Right cardiac atrium (tissue), 5 donors: ENCODE measurements at regions not wholly inside any gene's neighbourhood (a gene's known extent, or its start where the extent isn't known, plus 50 kb on each side); places are given as distances from the start of the nearest gene placed in this dataset.

Experiments used
- ATAC-seq, 2 donors: fragments of 200-7000 bp; cut with Tn5 transposase; one replicate each; pipeline versions ENCODE4 v1.8.0 to v1.9.1; 2020; ENCODE audit warnings: moderate library complexity in 2 of 2, mild to moderate bottlenecking in 1 of 2
- DNase-seq, 3 donors: peaks; one replicate each; pipeline ENCODE4 v3.0.0-alpha.2; 2020
- H3K27ac ChIP-seq: one replicate; pipeline ENCODE4 v1.5.1; 2013; ENCODE audit warnings: mild to moderate bottlenecking, low read length, control low read depth, moderate library complexity
- H3K27me3 ChIP-seq: one replicate; pipeline ENCODE4 v1.6.1; 2013; ENCODE audit not compliant: control insufficient read depth, insufficient read depth
- H3K4me1 ChIP-seq: one replicate; pipeline ENCODE4 v1.6.1; 2013; ENCODE audit warnings: low read length; ENCODE audit not compliant: control insufficient read depth, insufficient read depth
- H3K4me3 ChIP-seq: one replicate; pipeline ENCODE4 v1.5.1; 2013; ENCODE audit warnings: low read length, control low read depth
- H3K9me3 ChIP-seq: one replicate; pipeline ENCODE4 v1.6.1; 2013; ENCODE audit warnings: low read length; ENCODE audit not compliant: control insufficient read depth
- WGBS: extraction: QIAGEN DNeasy Blood & Tissue Kit; methylation state at CpG from one replicate; pipeline ENCODE4 v1.1.7; 2013; 5-methylcytosine and 5-hydroxymethylcytosine counted together
- intact Hi-C, 4 donors: fragments of 100-400 bp; cut with DNase I; formaldehyde crosslinking; loops; one replicate each; pipeline versions ENCODE4 v1.11.0 to v1.14.0; 2022 to 2023
- donor health status: healthy with polysubstance abuse.
- donor health status: DM: no; HTN: yes; CAD: no.
- donor health status: DM: no; HTN: no; CAD: no.
- donor health status: DM: no; HTN: yes; CAD: no; lungs with severe emphysema.
- donor health status: DM: yes; HTN: yes; CAD: no.

DNA sequence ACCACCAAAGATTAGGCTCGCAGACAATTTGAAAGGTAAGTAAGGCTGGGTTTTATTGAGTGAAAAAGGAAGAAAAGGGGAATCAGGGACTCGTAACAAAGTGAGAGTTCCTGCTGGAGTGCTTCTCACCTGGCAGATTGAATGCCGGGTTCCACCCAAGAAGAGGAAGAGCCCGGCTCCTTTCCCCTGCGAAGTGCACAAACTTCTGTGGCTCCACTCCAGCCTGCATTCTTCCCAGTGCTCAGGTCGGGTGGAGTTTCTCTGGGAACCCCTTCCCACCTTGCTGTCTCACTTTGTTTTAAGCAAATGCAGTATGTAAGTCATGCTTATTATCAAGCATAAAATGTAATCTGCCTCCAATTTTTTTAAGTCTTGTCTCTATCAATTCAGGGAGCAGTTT lies 87.1 kb upstream of the TMEM106B start:
- H3K4me1 ChIP-seq: no peaks in the 10 kb centered on the region
- H3K9me3 ChIP-seq: no peaks in the 10 kb centered on the region
- H3K27me3 ChIP-seq: no peaks in the 10 kb centered on the region
- no peak for DNase-seq
- no peak for ATAC-seq
- H3K27ac ChIP-seq: no peak overlapping the region
- H3K4me3 ChIP-seq: no peak overlapping the region
- 70% methylated on average over 6 of the region's 6 CpGs for WGBS
- intact Hi-C loops: no loop called here

DNA sequence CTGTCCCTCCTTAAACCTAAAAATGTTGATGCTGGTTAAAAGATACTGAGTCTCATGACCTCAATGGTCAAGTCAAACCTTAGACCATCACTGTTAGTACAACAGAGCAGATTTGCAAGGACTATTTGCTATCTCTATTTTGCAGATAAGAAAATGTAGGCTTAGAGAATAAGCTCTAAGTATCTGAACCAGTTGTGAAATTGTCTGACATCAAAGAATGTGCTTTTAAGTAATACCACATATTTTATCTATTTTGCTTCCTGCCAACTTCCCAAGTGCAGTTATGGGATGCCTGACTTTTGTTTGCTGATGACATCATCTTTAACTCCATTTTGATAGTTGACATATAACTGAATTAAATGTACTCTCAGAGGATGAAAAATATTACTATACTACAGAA lies 83.6 kb upstream of the TMEM106B start:
- H3K9me3 ChIP-seq: no peaks in the 10 kb centered on the region
- H3K27me3 ChIP-seq: no peaks in the 10 kb centered on the region
- H3K4me3 ChIP-seq: no peak overlapping the region
- intact Hi-C loops: no loop called here
- ATAC-seq: no peak
- H3K4me1 ChIP-seq: no peaks in the 10 kb centered on the region
- no peak for DNase-seq
- H3K27ac ChIP-seq: no peak overlapping the region

DNA sequence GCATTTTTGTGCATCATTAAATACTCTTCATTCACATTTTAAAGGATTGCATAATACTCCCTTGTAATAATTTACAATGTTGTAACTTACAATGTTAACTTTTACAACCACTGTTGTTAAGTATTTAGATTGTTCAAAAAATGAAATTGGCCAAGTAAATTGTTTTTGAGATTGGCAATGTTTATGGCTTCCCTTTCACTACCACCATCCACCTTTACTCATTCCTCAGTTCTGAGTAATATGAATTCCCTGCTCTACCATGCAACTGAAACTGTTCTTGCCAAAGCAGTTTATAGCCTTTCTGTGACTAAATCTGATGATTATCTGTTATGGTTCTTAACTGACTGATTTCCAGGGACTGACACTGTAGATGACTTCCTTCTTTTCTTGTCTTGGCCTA lies 80.5 kb upstream of the TMEM106B start:
- no peak for ATAC-seq

DNA sequence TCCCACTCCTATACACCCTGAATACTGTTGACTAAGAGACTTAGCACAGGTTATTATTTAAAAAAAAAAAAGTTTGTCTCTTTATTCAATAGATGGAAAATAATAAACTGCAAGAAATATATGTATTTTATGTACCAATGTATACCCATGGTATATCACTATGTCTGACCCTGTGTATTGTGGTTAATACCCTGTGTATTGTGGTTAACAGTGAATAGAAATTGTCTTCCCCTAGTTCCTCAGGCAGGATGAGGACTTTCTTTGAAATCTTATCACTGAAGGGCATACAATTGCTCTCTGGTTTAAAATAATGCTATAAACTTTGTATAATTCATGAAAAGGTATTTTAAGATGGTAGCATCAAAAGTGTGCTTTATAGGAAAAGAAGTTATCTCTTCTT lies 80.0 kb upstream of the TMEM106B start:
- Histone ChIP-seq H3K4me1 (no peaks in the 10 kb centered on the region), H3K4me3 (no peak overlapping the region), H3K9me3 (no peaks in the 10 kb centered on the region), H3K27me3 (no peaks in the 10 kb centered on the region), H3K27ac (no peak overlapping the region)
- intact Hi-C loops: no loop called here
- ATAC-seq (no peak), DNase-seq (no peak)

More for the DNA sequence above, 80.5 kb upstream of the TMEM106B start:
- Histone ChIP-seq H3K4me3 (no peak overlapping the region), H3K27me3 (no peaks in the 10 kb centered on the region), H3K4me1 (no peaks in the 10 kb centered on the region), H3K27ac (no peak overlapping the region), H3K9me3 (no peaks in the 10 kb centered on the region)
- no peak for DNase-seq
- intact Hi-C loops: no loop called here

DNA sequence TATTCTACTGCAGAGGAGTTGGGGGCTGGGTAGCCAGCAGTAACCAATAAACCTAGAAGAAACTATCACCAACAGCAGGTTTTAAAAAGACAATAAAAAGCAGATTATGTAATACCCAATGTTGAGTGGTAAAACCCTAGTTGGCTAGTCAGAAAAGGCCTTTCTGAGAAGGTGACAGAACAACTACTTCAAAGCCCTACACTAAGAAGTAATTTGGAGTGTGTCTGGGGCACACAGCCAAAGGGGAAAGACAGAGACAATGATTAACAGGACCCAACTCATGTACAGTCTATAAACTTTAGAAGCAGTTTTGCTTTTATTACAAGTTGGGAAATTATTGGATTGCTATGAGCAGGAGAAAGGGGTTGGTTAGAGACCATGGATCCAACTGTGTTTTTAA lies 77.2 kb upstream of the TMEM106B start:
- DNase-seq (no peak), ATAC-seq (no peak)
- intact Hi-C loops: no loop called here
- H3K4me3 ChIP-seq: no peak overlapping the region
- H3K27me3 ChIP-seq: no peaks in the 10 kb centered on the region
- H3K4me1 ChIP-seq: no peaks in the 10 kb centered on the region
- H3K9me3 ChIP-seq: no peaks in the 10 kb centered on the region
- no peak overlapping the region for H3K27ac ChIP-seq

DNA sequence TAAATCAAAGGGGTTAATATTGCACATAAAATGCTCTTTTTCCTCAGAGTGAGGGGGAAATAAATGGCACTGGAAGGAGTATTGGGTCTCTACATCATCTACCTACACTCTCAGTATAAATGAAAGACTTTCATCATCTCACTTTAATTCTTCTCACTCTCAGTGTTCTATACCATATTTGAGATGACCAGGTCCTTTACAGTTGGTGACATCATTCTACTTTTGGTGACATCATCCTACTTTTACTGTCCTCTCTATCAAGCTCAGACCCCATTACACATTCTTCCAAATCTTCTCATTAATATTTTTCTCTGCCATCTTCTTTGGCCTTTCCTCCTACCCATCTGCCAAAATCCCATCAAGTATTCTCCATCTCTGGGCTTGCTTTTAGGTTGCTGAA lies 74.6 kb upstream of the TMEM106B start:
- no peaks in the 10 kb centered on the region for H3K4me1 ChIP-seq
- H3K27ac ChIP-seq: no peak overlapping the region
- H3K9me3 ChIP-seq: no peaks in the 10 kb centered on the region
- intact Hi-C loops: no loop called here
- H3K4me3 ChIP-seq: no peak overlapping the region
- ATAC-seq (no peak), DNase-seq (no peak)
- H3K27me3 ChIP-seq: no peaks in the 10 kb centered on the region

DNA sequence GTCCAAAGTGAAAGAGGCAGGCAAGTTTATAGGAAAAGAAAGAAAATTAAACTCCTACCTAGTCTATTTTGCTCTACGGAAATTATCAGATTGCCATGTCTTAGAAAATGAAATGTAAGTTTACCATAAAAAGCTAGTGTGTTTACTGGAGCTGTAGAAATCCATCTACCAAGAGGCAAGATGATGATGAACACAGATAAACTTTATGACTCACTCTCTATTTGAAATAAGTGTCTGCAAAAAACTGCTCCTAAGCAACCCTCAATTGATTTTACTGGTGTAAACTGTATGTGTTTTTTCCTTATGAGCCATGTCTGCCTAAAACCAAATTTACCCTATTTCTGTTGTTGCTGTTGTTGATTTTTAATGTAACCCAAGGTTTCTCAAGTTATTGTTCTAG lies 73.8 kb upstream of the TMEM106B start:
- H3K27ac ChIP-seq: no peak overlapping the region
- H3K4me1 ChIP-seq: no peaks in the 10 kb centered on the region
- ATAC-seq (no peak), DNase-seq (no peak)
- WGBS: 36% methylated on average over 1 of the region's 1 CpG
- no peak overlapping the region for H3K4me3 ChIP-seq
- no peaks in the 10 kb centered on the region for H3K27me3 ChIP-seq
- no peaks in the 10 kb centered on the region for H3K9me3 ChIP-seq
- intact Hi-C loops: no loop called here

DNA sequence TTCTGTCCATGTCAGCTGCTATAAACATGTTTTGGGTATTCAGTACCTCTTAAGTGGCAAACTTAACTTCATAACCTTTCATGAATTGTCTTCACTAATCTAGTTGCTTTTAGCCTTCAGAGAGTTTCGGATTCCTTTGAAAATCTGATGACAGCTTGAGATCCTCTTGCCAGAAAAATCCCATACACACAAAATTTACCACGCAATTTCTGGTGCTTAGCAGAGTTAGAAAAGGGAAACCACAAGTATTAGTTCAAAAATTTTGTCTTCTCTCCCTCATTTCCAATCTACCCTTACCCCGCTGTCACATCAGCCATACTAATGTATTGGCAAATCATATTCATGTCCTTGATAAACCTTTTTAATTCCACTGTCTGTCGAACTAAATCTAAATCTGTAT lies 72.7 kb upstream of the TMEM106B start:
- no peak for DNase-seq
- intact Hi-C loops: no loop called here
- Histone ChIP-seq H3K27ac (no peak overlapping the region), H3K9me3 (no peaks in the 10 kb centered on the region), H3K4me1 (no peaks in the 10 kb centered on the region), H3K27me3 (no peaks in the 10 kb centered on the region), H3K4me3 (no peak overlapping the region)
- 64% methylated on average over 4 of the region's 4 CpGs for WGBS
- no peak for ATAC-seq

DNA sequence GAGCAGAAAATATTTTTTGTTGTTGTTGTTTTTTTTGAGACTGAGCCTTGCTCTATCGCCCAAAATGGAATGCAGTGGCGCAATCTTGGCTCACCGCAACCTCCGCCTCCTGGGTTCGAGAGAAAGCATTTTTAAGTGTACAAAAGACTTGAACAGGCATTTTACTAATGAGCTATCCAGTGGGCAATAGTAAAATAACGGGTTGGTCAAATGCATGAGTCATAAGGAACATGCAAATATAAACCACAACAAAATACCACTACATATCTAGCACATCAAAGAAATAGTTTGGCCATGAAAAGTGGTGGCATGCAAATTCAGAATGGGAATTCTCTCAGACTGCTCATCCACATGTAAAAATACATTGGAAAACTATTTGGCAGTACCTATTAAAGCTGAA lies 71.7 kb upstream of the TMEM106B start:
- Histone ChIP-seq H3K4me1 (no peaks in the 10 kb centered on the region), H3K4me3 (no peak overlapping the region), H3K27ac (no peak overlapping the region), H3K27me3 (no peaks in the 10 kb centered on the region), H3K9me3 (no peaks in the 10 kb centered on the region)
- no peak for ATAC-seq
- intact Hi-C loops: no loop called here
- no peak for DNase-seq
- WGBS: 87% methylated on average over 6 of the region's 6 CpGs

DNA sequence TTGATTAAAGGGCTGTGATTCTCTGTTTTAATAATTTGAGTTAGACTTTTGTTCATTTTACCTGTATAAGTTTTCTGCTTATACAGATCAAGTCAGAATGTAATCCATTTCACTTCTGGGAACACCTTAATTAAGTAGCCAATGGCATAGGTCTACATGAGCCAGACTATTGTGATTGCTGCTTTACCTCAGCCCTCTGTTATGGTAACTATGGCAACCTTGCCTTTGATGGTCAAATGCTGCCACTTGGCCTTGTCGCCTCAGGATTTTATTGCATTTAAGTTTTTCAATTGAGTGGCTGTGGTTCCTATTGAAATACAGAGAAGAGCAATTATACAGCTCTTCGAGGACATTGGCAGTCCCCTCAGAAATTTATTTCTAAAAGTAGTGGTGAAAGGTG lies 64.3 kb upstream of the TMEM106B start:
- Histone ChIP-seq H3K4me3 (no peak overlapping the region), H3K9me3 (no peaks in the 10 kb centered on the region), H3K4me1 (no peaks in the 10 kb centered on the region), H3K27ac (no peak overlapping the region), H3K27me3 (no peaks in the 10 kb centered on the region)
- ATAC-seq (no peak), DNase-seq (no peak)
- intact Hi-C loops: no loop called here
- 68% methylated on average over 2 of the region's 2 CpGs for WGBS

DNA sequence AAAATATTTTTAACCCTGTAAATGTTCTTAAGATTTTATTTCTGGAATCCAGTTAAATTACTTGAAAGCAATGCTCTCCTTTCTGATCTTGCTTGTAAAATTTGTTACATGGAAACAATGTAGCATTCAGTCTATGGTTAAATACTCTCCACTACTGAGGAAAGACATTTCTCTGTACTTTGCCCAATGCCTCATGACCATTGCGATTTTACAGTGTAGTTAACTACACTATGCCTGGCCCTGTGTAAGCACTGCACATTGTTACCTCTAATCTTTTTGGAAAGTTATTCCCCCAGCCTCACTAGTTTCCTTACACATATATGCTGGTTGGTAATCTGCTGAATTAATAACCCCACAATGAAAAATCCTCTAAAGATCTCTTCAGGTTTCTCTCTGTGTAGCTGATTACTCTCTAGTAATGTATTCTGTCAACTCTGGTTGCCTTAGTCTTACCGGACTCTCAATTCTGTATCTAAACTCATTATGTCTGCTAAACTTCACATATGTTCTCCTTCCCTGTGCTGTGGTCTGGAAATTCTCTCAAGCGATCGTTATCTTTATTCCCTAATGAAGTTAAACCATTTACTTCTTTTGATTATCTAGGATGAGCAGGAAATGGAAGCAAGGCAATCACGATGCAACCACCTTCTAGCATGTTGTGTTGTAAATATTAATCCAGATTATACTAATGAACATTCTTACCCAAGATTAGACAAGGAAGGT lies 58.7 kb upstream of the TMEM106B start:
- Histone ChIP-seq H3K9me3 (no peaks in the 10 kb centered on the region), H3K4me3 (no peak overlapping the region), H3K27me3 (peaks cover 3% of the 10 kb centered on the region), H3K4me1 (no peaks in the 10 kb centered on the region), H3K27ac (no peak overlapping the region)
- ATAC-seq (no peak), DNase-seq (no peak)
- WGBS: 68% methylated on average over 5 of the region's 5 CpGs
- intact Hi-C loops: no loop called here

DNA sequence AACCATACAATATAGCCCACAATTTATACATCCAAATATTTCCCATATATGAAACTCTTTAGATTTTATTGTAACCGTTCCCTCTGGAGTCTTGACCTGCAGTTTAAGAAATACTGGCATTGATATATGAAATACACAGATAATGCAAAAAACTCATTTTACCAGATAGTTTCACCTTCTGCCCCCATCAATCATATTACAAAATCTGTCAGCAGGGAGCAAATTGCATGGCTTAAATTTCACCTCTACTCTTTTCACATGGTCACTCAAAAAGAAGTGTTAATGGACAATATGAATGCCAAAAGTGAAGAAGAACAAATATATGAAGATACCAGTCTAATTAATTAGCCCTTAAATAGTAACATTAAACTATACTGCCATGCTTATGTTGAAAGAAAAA lies 57.0 kb upstream of the TMEM106B start:
- Histone ChIP-seq H3K4me1 (no peaks in the 10 kb centered on the region), H3K4me3 (no peak overlapping the region), H3K27me3 (peaks cover 3% of the 10 kb centered on the region), H3K9me3 (no peaks in the 10 kb centered on the region), H3K27ac (no peak overlapping the region)
- WGBS: 66% methylated on average over 1 of the region's 1 CpG
- DNase-seq (no peak), ATAC-seq (no peak)
- intact Hi-C loops: no loop called here
